AG04450 (cell line): ENCODE measurements at regions not wholly inside any gene's neighbourhood (a gene's known extent, or its start where the extent isn't known, plus 50 kb on each side); places are given as distances from the start of the nearest gene placed in this dataset.

Source experiments
- CTCF ChIA-PET: fragments of 300-600, 350-600 bp; formaldehyde crosslinking; extraction: SDS; loops from one replicate; lab custom pipeline; 2022; ENCODE audit warnings: antibody characterized with exemption, inconsistent platforms; lab: Charles Lee
- POLR2A ChIA-PET: fragments of 350-600 bp; formaldehyde crosslinking; extraction: SDS; loops from one replicate; lab custom pipeline; 2021; ENCODE audit warnings: antibody characterized with exemption, inconsistent platforms; lab: Yijun Ruan, JAX
- DNase-seq: peaks from one replicate; pipeline ENCODE4 v3.0.0-alpha.2; 2011; ENCODE audit warnings: low read depth, low spot score
- H3K27ac ChIP-seq: one replicate; pipeline ENCODE4 v1.5.1; 2012; ENCODE audit warnings: low read depth, low read length, control low read depth
- H3K27me3 ChIP-seq: one replicate; pipeline ENCODE4 v1.6.0; 2012; ENCODE audit warnings: low read length; ENCODE audit not compliant: control insufficient read depth, insufficient read depth
- H3K4me3 ChIP-seq: 2 replicates; pipeline ENCODE4 v1.5.1; 2011; ENCODE audit warnings: mild to moderate bottlenecking, low read depth, low read length, control low read depth
- H3K9me3 ChIP-seq: 2 replicates; pipeline ENCODE4 v1.5.1; 2012; ENCODE audit warnings: low read length; ENCODE audit not compliant: control insufficient read depth, insufficient read depth
- CTCF ChIP-seq: IDR thresholded peaks from 2 replicates; pipeline ENCODE4 v1.5.1; 2011; ENCODE audit warnings: low read depth, low read length, control low read depth, inconsistent platforms

DNA sequence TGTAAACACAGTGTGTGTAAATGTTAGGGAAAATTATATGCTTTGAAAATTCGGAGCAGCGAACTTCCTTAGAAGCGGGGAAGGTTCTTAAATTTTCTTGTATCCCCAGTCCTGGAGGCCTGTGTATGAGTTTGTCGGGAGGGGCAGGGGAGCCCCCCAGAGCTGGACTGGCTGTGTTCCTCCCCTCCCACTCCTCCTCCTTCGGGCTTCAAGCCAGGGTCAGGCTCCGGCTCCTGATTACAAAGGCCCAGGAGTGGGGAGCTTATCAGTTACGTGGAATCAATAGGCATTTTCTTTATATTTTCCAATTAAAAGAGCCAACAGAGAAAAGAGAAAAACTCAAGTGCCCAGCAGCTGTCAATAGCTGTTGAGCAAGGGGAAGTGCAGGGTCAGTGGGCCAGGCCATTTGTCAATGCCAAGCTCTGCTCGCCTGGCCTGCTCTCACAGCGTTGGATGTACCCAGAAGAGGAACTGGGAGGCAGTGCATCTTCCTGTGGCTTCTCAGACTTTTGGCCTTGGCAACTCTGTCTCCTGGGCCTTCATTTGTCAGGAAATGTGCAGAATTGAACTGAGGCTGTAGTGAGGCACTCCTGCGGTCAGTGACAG, 156.9 kb upstream of the PCBD1 start:
- CTCF ChIA-PET, result no interaction called here
- Histone ChIP-seq H3K27ac (no peak overlapping the region), H3K9me3 (no peaks in the 10 kb centered on the region; the same call in 1 of the 2 replicates), H3K27me3 (peaks cover 39% of the 10 kb centered on the region), H3K4me3 (no peak overlapping the region)
- POLR2A ChIA-PET, result no interaction called here
- DNase-seq, result no peak
- TF ChIP-seq CTCF, result no peak

DNA sequence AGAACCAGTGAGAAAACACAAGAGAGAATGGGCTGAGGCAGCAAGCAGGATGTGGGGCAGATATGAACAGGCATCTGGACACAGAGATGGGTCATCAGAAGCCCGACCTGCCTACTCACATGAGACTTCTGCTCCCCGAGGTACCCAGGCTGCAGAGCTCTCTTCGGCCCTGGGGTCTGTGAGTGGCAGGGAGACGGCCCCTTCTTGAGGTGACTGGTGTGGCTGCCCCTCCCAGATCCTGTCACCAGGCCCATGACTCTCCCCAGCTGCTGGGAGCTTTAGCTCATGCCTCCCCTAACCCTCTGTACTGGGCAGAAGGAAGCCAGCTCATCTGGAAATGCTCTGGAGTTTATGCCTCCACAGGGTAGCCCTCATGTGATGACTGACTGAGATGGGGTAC, 157.6 kb upstream of the PCBD1 start:
- Histone ChIP-seq H3K9me3 (no peaks in the 10 kb centered on the region; the same call in 1 of the 2 replicates), H3K27ac (no peak overlapping the region), H3K4me3 (no peak overlapping the region), H3K27me3 (peaks cover 46% of the 10 kb centered on the region)
- ChIA-PET POLR2A (no interaction called here), CTCF (no interaction called here)
- no peak for TF ChIP-seq CTCF
- DNase-seq, result no peak

GRCh38 chr10:71046747-71047146, 158.4 kb upstream of the PCBD1 start:
- Histone ChIP-seq H3K4me3 (no peak overlapping the region), H3K27ac (no peak overlapping the region), H3K27me3 (peaks cover 46% of the 10 kb centered on the region), H3K9me3 (no peaks in the 10 kb centered on the region)
- POLR2A ChIA-PET, result no interaction called here
- no peak for TF ChIP-seq CTCF
- CTCF ChIA-PET, result no interaction called here
- DNase-seq, result no peak

GRCh38 chr10:71048971-71049615, 160.7 kb upstream of the PCBD1 start:
- ChIA-PET POLR2A (no interaction called here), CTCF (no interaction called here)
- DNase-seq, result no peak
- H3K27me3 ChIP-seq, result peaks cover 46% of the 10 kb centered on the region
- TF ChIP-seq CTCF, result no peak
- no peak overlapping the region for H3K27ac ChIP-seq
- H3K4me3 ChIP-seq, result no peak overlapping the region
- no peaks in the 10 kb centered on the region for H3K9me3 ChIP-seq

DNA sequence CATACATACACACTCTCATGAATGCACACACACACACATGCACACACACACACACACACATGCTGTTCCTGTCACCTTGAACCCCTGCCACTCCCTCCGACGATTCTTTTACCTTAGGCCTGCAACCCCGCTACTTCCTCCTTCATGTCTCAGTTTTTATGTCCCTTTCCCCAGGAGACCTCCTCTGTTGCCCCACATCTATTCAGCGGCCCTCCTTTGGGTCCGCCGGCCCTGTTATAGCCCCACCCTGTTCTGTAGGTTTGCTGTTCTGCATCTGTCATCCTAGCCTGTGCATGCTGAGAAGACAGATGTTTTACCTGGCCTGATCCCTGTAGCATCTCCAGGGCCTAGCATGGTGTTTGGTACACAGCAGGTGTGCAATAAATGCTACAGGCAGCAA, 161.6 kb upstream of the PCBD1 start:
- no peak overlapping the region for H3K27ac ChIP-seq
- ChIA-PET POLR2A (no interaction called here), CTCF (no interaction called here)
- DNase-seq, result no peak
- TF ChIP-seq CTCF, result no peak
- H3K9me3 ChIP-seq, result no peaks in the 10 kb centered on the region
- peaks cover 38% of the 10 kb centered on the region for H3K27me3 ChIP-seq
- H3K4me3 ChIP-seq, result no peak overlapping the region
